Hematopoietic multipotent progenitor cell treated with erythropoietin and hydrocortisone succinate and interleukin-3 and kit ligand, for 8 days (in vitro differentiated cells): ENCODE measurements at regions not wholly inside any gene's neighbourhood (a gene's known extent, or its start where the extent isn't known, plus 50 kb on each side); places are given as distances from the start of the nearest gene placed in this dataset.
"Not testable (repeated sequence)": the region's sequence is repeated elsewhere in the genome, so short reads cannot be mapped to it uniquely, and the experiment has no call there.

Experiments used
- DNase-seq: peaks from one replicate; pipeline ENCODE4 v3.0.0-alpha.2; 2015

DNA sequence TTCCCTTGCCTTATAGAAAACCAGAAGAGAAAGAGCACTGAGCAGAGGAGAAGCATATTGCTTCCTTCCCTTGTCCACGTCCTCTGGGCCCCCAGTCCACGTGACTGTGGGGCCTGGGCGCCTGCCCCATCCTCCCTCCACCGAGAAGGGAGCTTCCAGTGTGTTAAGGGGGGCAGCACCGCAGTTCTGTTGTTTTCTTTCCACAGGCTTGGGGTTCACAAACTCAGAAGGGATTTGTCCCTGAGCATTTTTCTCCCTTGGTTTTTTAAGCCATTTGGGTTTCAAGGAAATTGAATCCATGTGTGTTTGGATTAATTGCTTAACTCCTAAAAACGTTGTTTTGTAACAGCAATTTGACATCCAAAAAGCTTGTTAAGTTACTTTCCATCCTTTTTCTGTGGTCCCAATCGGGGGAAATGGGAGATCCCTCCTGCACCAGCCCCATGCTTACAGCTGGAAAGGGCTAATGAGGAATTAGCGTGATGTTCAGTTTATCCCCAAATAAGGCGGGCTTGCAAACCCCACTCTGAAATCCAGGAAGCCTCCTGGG is 347.5 kb upstream of the TNRC6C start:
- no peak for DNase-seq

DNA sequence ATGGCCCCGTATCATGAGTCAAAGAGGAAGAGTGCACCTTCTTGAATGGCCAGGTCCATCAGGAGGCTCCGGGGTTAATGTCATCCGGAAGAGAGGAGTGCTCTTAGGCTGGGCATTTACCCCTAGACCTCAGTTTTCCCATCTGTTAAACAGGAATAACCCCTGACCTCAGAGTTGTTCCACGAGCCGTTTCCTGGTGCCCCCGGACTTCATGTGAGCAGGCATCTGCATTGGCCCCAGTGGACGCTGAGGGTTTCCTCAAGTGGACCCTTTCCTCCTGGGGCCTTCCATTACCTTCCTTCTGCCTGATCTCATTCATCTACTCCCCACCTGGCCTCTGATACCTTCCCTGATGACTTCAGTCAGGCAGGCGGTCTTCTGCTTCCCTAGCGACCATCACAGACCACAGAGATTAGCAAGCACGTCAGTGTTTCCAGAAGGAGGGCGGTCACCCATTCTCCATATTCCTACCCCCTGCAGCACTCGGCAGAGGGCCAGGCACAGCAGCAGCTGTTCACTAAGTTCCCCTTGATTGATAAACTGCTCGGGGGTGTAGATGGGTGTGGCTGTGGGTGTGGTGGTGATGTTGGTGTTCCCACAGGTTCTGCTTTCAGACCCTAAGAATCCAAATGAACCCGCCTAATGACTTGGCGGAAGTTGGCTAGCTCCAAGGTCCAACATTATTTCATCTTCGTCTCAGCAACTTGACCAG is 346.6 kb upstream of the TNRC6C start:
- peak; percentile 83 for DNase-seq

DNA sequence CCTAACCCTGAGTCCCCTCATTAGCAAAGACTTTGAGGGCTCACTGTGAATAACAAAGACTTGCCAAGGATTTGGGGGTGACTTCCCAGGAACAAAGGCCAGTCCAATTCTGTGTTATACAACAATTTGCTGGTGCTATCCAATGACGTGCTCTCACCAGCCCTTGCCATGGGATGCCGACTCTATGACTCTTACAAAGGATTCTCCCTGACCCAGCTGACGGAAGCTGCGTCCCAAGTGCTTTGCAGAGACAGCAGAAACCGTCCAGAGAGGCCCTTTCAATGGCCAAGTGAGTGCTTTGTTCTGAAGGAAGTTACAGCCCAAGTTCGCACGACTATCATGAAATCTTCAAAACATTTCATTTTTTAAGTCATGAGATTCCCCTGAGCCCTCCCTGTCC is 345.3 kb upstream of the TNRC6C start:
- no peak for DNase-seq

- DNase-seq, result no peak
These were observed 344.9 kb upstream of the TNRC6C start for GRCh38 chr17:77613627-77614026.

- no peak for DNase-seq
These were observed 342.7 kb upstream of the TNRC6C start for GRCh38 chr17:77615703-77616253.

DNA sequence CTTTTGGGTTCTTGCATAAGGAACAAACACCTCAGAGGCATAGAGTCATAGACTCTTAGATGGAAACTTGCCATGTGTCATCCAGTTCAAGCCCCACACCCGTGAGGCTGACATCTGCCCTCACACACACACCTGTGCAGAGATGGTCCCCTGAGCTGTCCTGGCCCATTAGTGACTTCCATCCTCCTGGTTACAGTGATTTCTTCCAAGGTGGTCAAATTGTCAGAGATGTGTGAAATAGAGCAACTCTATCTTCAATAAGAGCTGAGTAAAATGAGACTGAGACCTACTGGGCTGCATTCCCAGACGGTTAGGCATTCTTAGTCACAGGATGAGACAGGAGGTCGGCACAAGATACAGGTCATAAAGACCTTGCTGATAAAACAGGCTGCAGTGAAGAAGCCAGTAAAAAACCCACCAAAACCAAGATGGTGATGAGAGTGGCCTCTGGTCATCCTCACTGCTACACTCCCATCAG is 342.2 kb upstream of the TNRC6C start:
- no peak for DNase-seq

- no peak for DNase-seq
These were observed 341.0 kb upstream of the TNRC6C start for GRCh38 chr17:77617516-77617915.

DNA sequence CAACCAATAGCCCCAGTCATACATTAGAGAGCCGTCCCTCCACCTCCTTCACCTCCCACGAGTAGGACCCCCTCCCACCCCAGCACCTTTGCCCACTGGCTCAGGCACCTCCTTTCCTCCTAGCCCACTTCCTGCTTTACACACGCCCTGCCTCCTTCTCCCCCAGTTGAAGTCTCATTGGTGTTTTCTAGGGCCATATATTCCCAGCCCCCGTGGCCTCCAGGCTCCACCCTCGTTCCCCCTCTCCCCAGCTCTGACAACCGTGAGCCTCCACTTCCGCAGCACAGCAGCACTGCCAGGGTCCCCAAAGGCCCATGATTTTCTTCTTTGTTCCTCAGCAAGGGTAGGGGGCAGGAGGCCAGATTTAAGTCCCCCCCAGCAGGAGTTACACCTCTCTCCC is 340.3 kb upstream of the TNRC6C start:
- DNase-seq, result no peak

DNA sequence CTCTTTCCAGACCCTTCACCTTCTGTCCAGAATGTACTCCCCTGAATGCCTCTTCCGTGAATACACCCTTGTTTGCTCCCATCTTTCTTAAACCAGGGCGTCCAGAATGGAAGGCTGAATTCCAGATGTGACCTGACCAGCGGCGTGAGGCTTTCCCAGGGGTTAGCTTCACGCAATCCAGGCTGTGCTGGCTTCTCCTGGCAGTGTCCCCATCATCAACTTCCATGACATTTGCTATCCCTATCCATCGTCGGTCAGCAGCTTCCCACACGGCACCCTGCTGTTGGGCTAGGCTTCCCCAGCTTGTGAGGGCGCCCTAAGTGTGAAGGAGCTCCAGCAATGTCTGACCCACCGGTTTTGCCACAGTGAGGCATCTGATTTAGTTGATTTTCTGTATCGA is 339.8 kb upstream of the TNRC6C start:
- DNase-seq, result no peak

GRCh38 chr17:77619326-77619725 is 339.2 kb upstream of the TNRC6C start:
- DNase-seq, result no peak

- DNase-seq, result no peak
These were observed 338.7 kb upstream of the TNRC6C start for GRCh38 chr17:77619851-77620250.

- no peak for DNase-seq
These were observed 338.2 kb upstream of the TNRC6C start for GRCh38 chr17:77620282-77620681.

- DNase-seq, result not testable (repeated sequence)
These were observed 336.4 kb upstream of the TNRC6C start for GRCh38 chr17:77622084-77622483.

- DNase-seq, result no peak
These were observed 335.9 kb upstream of the TNRC6C start for GRCh38 chr17:77622647-77623046.

DNA sequence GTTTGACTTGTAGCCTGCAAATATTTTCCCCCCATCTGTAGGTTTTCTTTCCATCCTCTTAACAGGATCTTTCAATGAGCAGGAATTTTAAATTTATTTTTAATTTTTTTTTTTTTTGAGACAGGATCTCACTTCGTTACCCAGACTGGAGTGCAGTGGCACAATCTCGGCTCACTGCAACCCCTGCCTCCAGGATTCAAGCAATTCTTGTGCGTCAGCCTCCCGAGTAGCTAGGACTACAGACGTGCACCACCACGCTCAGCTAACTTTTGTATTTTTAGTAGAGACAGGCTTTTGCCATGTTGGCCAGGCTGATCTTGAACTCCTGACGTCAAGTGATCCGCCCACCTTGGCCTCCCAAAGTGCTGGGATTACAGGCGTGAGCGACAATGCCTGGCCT is 335.2 kb upstream of the TNRC6C start:
- DNase-seq, result not testable (repeated sequence)

DNA sequence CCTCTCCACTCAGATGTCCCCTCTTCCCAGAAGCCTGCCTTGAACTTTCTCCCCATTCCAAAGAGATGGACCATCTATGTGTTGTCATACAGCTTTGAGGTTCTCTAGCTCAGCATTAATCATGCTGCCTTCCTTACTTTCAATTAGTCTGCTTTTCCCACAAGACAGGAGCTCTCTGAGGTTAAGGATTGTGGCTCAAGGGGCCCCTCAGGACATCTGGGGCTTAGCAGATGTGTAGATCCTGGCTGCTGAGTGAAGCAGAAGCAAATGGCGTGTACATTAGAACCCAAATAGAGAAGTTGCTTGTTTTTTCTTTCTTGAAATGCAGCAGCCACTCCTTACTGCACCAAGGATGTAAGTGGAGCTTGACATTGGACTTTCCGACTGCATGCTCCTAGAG is 330.5 kb upstream of the TNRC6C start:
- DNase-seq, result no peak

GRCh38 chr17:77629284-77629683 is 329.2 kb upstream of the TNRC6C start:
- not testable (repeated sequence) for DNase-seq

- no peak for DNase-seq
These were observed 327.2 kb upstream of the TNRC6C start for GRCh38 chr17:77631307-77631706.

DNA sequence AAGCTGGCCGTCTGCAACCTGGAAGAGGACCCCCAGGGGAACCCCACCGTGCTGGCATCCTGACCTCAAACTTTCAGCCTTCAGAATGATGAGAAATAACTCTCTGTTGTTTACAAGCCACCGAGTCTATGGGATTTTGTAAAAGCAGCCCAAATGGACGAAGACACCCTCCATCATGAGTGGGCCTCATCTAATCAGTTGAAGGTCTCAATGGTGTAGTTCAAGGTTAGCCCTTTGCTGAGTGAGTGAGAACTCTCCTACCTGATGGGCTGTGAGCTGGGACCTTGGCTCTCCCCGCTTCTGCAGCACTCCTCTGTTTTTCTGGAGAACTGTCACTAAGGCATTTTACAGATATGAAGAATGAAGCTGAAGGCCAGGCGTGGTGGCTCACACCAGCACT is 325.9 kb upstream of the TNRC6C start:
- DNase-seq, result no peak

GRCh38 chr17:77634710-77635109 is 323.8 kb upstream of the TNRC6C start:
- no peak for DNase-seq

DNA sequence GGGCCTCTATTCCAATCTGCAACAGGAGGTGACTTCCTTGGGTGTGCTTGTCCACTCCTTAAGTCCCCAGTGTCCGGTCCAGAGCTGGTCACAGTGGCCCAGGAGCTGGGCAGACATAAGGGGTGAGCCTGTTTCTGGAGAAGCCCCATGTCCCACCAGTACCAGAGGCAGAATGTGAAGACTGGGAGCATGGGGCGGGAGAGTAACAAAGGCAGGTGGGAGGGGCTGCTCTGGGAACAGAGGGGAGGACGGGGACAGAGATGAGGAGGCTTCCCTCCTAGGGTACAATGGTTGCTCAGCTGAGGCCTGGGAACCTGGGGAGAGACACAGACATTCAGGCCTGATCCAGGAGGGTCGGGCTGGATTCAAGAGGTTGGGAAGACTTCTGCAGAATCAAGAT is 323.3 kb upstream of the TNRC6C start:
- no peak for DNase-seq

GRCh38 chr17:77635785-77636184 is 322.7 kb upstream of the TNRC6C start:
- not testable (repeated sequence) for DNase-seq

- DNase-seq, result no peak
These were observed 321.4 kb upstream of the TNRC6C start for GRCh38 chr17:77636835-77637817.
